PC-9 (cell line): ENCODE measurements at regions not wholly inside any gene's neighbourhood (a gene's known extent, or its start where the extent isn't known, plus 50 kb on each side); places are given as distances from the start of the nearest gene placed in this dataset.

Experiments
- BruUV-seq: library from RNA; stranded (reverse); fragments of 400-500 nt; replicated peaks from 2 replicates; lab custom pipeline; 2021; lab: Mats Ljungman, UMichigan
- CTCF ChIA-PET: fragments of 300-600 bp; sonication (Branson Sonifier 250); formaldehyde crosslinking; loops from one replicate; lab custom pipeline; 2022; ENCODE audit warnings: antibody characterized with exemption; lab: Charles Lee
- POLR2A ChIA-PET: fragments of 300-600 bp; sonication (Branson Sonifier 250); formaldehyde crosslinking; loops from one replicate; lab custom pipeline; 2022; ENCODE audit warnings: antibody characterized with exemption; ENCODE audit not compliant: unreplicated experiment; lab: Charles Lee
- DNase-seq, 2 experiments: peaks; one replicate each; pipeline versions ENCODE4 v3.0.0 to v3.0.0-alpha.2; 2015 to 2022; ENCODE audit warnings: mixed read lengths in 1 of 2
- H2AFZ ChIP-seq: fragments of 200-600 bp; sonication (generic); 2 replicates; pipeline ENCODE4 v1.8.1; 2017; ENCODE audit warnings: antibody characterized with exemption
- H3F3A ChIP-seq: fragments of 200-600 bp; sonication (generic); 2 replicates; pipeline ENCODE4 v1.8.1; 2017; ENCODE audit warnings: antibody characterized with exemption, mild to moderate bottlenecking, low read depth; ENCODE audit not compliant: insufficient read depth
- H3K27ac ChIP-seq: fragments of 200-600 bp; sonication (generic); 2 replicates; pipeline ENCODE4 v1.6.1; 2016; ENCODE audit warnings: mixed run types
- H3K27me3 ChIP-seq: fragments of 200-600 bp; sonication (generic); 2 replicates; pipeline ENCODE4 v1.6.1; 2016; ENCODE audit warnings: low read depth, mixed run types; ENCODE audit not compliant: insufficient read depth
- H3K36me3 ChIP-seq: fragments of 200-600 bp; sonication (generic); 2 replicates; pipeline ENCODE4 v1.6.1; 2016; ENCODE audit warnings: low read depth, mixed run types
- H3K4me1 ChIP-seq: fragments of 200-600 bp; sonication (generic); replicated peaks from 2 replicates; pipeline ENCODE4 v1.6.1; 2016; ENCODE audit warnings: mixed run types; ENCODE audit not compliant: insufficient read depth
- H3K4me2 ChIP-seq: fragments of 200-600 bp; sonication (generic); 2 replicates; pipeline ENCODE4 v1.6.1; 2017; ENCODE audit warnings: mixed run types
- H3K4me3 ChIP-seq: fragments of 200-600 bp; sonication (generic); 2 replicates; pipeline ENCODE4 v1.6.1; 2016; ENCODE audit warnings: mixed run types
- H3K79me2 ChIP-seq: fragments of 200-600 bp; sonication (generic); 2 replicates; pipeline ENCODE4 v1.6.1; 2017; ENCODE audit warnings: low read depth, mixed run types
- H3K9me2 ChIP-seq: fragments of 200-600 bp; sonication (generic); 2 replicates; pipeline ENCODE4 v1.8.1; 2017; ENCODE audit warnings: mild to moderate bottlenecking; ENCODE audit not compliant: insufficient read depth
- H3K9me3 ChIP-seq: fragments of 200-600 bp; sonication (generic); 2 replicates; pipeline ENCODE4 v1.8.1; 2016; ENCODE audit warnings: low read depth; ENCODE audit not compliant: insufficient read depth
- H4K20me1 ChIP-seq: fragments of 200-600 bp; sonication (generic); 2 replicates; pipeline ENCODE4 v1.8.1; 2017; ENCODE audit not compliant: insufficient read depth
- CTCF ChIP-seq: fragments of 200-600 bp; sonication (generic); conservative IDR thresholded peaks from 2 replicates; pipeline ENCODE4 v1.6.1; 2017; ENCODE audit warnings: mixed run types, antibody characterized with exemption, mild to moderate bottlenecking, moderate library complexity
- EZH2 ChIP-seq: fragments of 200-600 bp; sonication (generic); IDR thresholded peaks from 2 replicates; pipeline ENCODE4 v1.8.0; 2017; ENCODE audit warnings: antibody characterized with exemption, low read depth
- intact Hi-C: fragments of 100-400 bp; cut with micrococcal nuclease; formaldehyde crosslinking; loops from one replicate; pipeline ENCODE4 v1.10.0; 2022; ENCODE audit not compliant: unreplicated experiment

GRCh38 chr5:159509002-159509660 lies 178.8 kb upstream of the IL12B start:
- no peak overlapping the region for H3K4me2 ChIP-seq
- BruUV-seq, result no TSS peak
- H3K4me3 ChIP-seq, result no peak overlapping the region
- H3K9me3 ChIP-seq, result no peaks in the 10 kb centered on the region
- intact Hi-C loops, result no loop called here
- ChIA-PET POLR2A (no interaction called here), CTCF (interaction anchor here (0.6 to 0.7 kb wide), 2 partner anchors 18 to 366 kb away, joined by 3 read pairs; no protein-coding TSS in a partner anchor)
- DNase-seq, result no peak
- no peaks in the 10 kb centered on the region for H3K27me3 ChIP-seq
- H3K9me2 ChIP-seq, result no peaks in the 10 kb centered on the region
- no peaks in the 10 kb centered on the region for H3K79me2 ChIP-seq
- H3K36me3 ChIP-seq, result no peaks in the 10 kb centered on the region
- no peak overlapping the region for H3K27ac ChIP-seq
- no peak overlapping the region for H2AFZ ChIP-seq
- H4K20me1 ChIP-seq, result no peaks in the 10 kb centered on the region
- H3K4me1 ChIP-seq, result peaks cover 52% of the 10 kb centered on the region
- H3F3A ChIP-seq, result peaks cover 28% of the 10 kb centered on the region
- TF ChIP-seq EZH2 (no peak), CTCF (no peak)

GRCh38 chr5:159510282-159510681 lies 180.0 kb upstream of the IL12B start:
- Histone ChIP-seq H2AFZ (no peak overlapping the region), H3K4me3 (no peak overlapping the region), H3K4me2 (peak overlapping the region; percentile 43), H3K79me2 (no peaks in the 10 kb centered on the region), H3K27ac (0 out of 2 replicates have a peak overlapping the region, but pooled peaks have one; percentile 7), H3K27me3 (no peaks in the 10 kb centered on the region), H3F3A (peaks cover 17% of the 10 kb centered on the region), H3K9me2 (no peaks in the 10 kb centered on the region), H3K9me3 (no peaks in the 10 kb centered on the region), H4K20me1 (no peaks in the 10 kb centered on the region), H3K4me1 (peaks cover 40% of the 10 kb centered on the region), H3K36me3 (no peaks in the 10 kb centered on the region)
- ChIA-PET CTCF (no interaction called here), POLR2A (no interaction called here)
- TF ChIP-seq EZH2, result no peak
- no peak for TF ChIP-seq CTCF
- DNase-seq, result peak; percentile 83 to 90
- intact Hi-C loops, result loop anchor here (2.0 to 10.0 kb wide), 2 partner anchors 53 to 335 kb away; no protein-coding TSS in a partner anchor
- no TSS peak for BruUV-seq

GRCh38 chr5:159511570-159511969 lies 181.3 kb upstream of the IL12B start:
- peaks cover 14% of the 10 kb centered on the region; the same call in 1 of the 2 replicates for H3F3A ChIP-seq
- H3K4me1 ChIP-seq, result peaks cover 29% of the 10 kb centered on the region
- H3K4me2 ChIP-seq, result peak overlapping the region; percentile 27
- DNase-seq, result peak in 1 of 2 experiments; percentile 74
- BruUV-seq, result no TSS peak
- H3K27ac ChIP-seq, result no peak overlapping the region
- H3K4me3 ChIP-seq, result no peak overlapping the region
- H3K36me3 ChIP-seq, result no peaks in the 10 kb centered on the region
- H3K9me2 ChIP-seq, result no peaks in the 10 kb centered on the region
- intact Hi-C loops, result loop anchor here (2.0 to 10.0 kb wide), 2 partner anchors 55 to 337 kb away; no protein-coding TSS in a partner anchor
- CTCF ChIA-PET, result no interaction called here
- H3K9me3 ChIP-seq, result no peaks in the 10 kb centered on the region
- H2AFZ ChIP-seq, result no peak overlapping the region
- H4K20me1 ChIP-seq, result no peaks in the 10 kb centered on the region
- H3K27me3 ChIP-seq, result no peaks in the 10 kb centered on the region
- TF ChIP-seq EZH2 (no peak), CTCF (no peak)
- no peaks in the 10 kb centered on the region for H3K79me2 ChIP-seq
- POLR2A ChIA-PET, result no interaction called here
